Natural killer cell treated with Interleukin-12 subunit alpha and Interleukin-12 subunit beta and Interleukin-15 and Interleukin-18, amount 100 ng/mL, for 72 hours (primary cell): ENCODE measurements at regions not wholly inside any gene's neighbourhood (a gene's known extent, or its start where the extent isn't known, plus 50 kb on each side); places are given as distances from the start of the nearest gene placed in this dataset.

ENCODE experiments used
- ATAC-seq, 2 donors: fragments of 150-1000 bp; cut with Tn5 transposase in 1 of 2; sonication (Bioruptor Pico), chemical (Tn5 transposase) in 1 of 2; 2 replicates each; pipeline ENCODE4 v1.10.0; 2021
- DNase-seq: peaks from one replicate; pipeline ENCODE4 v3.0.0; 2022; ENCODE audit warnings: low spot score
- H3K27ac Mint-ChIP-seq, 2 donors: 1 replicate in 1 of 2; 2 replicates in 1 of 2; pipeline ENCODE4 v1.8.0; 2022; ENCODE audit warnings: mixed read lengths in 2 of 2, mild to moderate bottlenecking in 1 of 2, moderate library complexity in 1 of 2
- H3K27me3 Mint-ChIP-seq, 2 donors: 1 replicate in 1 of 2; 2 replicates in 1 of 2; pipeline ENCODE4 v1.8.0; 2022; ENCODE audit warnings: mixed read lengths in 2 of 2
- H3K36me3 Mint-ChIP-seq: one replicate; pipeline ENCODE4 v1.8.0; 2022; ENCODE audit warnings: mixed read lengths
- H3K4me1 Mint-ChIP-seq, 2 donors: 1 replicate in 1 of 2; 2 replicates in 1 of 2; pipeline ENCODE4 v1.8.0; 2022; ENCODE audit warnings: low read depth in 2 of 2, mixed read lengths in 2 of 2, mild to moderate bottlenecking in 1 of 2
- H3K4me3 Mint-ChIP-seq: one replicate; pipeline ENCODE4 v1.8.0; 2022; ENCODE audit warnings: mixed read lengths
- H3K9me3 Mint-ChIP-seq: 2 replicates; pipeline ENCODE4 v1.8.0; 2022; ENCODE audit warnings: mixed read lengths

DNA sequence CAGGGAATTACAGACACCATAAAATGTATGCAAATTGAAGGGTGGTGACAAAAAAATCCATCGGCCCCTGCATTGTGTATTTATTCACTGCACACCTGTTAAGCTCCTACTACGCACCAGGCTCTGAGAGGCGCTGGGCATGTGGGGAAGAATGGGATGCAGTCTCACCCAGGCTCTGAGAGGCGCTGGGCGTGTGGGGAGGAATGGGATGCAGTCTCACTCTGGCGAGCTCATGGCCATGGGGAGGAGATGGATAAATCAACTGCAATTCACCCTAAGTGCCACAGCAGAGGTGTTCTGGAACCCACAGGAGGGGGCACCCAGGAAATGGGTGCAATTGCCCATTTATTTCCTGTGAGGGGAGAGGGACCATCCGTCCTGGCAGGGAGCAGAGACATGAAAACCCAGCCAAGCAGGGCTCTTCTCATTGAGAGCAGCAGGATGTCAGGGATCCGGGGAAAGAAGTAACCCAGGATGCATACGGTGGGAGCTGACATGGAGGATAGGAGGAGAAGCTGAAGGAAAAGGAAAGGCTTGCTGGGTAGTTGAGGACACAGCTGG, 798.7 kb downstream of the TBC1D22A start:
- ATAC-seq = no peak
- H3K9me3 Mint-ChIP-seq = no peaks in the 10 kb centered on the region
- H3K27ac Mint-ChIP-seq = no peak overlapping the region
- no peak overlapping the region for H3K4me3 Mint-ChIP-seq
- H3K36me3 Mint-ChIP-seq = no peaks in the 10 kb centered on the region
- peaks cover 6 to 18% of the 10 kb centered on the region in 2 donors for H3K27me3 Mint-ChIP-seq
- no peaks in the 10 kb centered on the region for H3K4me1 Mint-ChIP-seq
- no peak for DNase-seq

GRCh38 chr22:47558828-47559700, 796.6 kb downstream of the TBC1D22A start:
- H3K4me3 Mint-ChIP-seq = no peak overlapping the region
- no peaks in the 10 kb centered on the region for H3K36me3 Mint-ChIP-seq
- no peak for DNase-seq
- H3K9me3 Mint-ChIP-seq = no peaks in the 10 kb centered on the region
- peak in 1 of 2 donors; percentile 25 for ATAC-seq
- peaks cover 6 to 18% of the 10 kb centered on the region in 2 donors for H3K27me3 Mint-ChIP-seq
- H3K27ac Mint-ChIP-seq = no peak overlapping the region
- no peaks in the 10 kb centered on the region for H3K4me1 Mint-ChIP-seq

- Mint-ChIP-seq H3K27ac (no peak overlapping the region), H3K36me3 (no peaks in the 10 kb centered on the region), H3K4me3 (no peak overlapping the region), H3K4me1 (no peaks in the 10 kb centered on the region), H3K9me3 (no peaks in the 10 kb centered on the region), H3K27me3 (peaks cover 6 to 11% of the 10 kb centered on the region in 2 donors)
- DNase-seq (no peak), ATAC-seq (no peak)
These were observed 794.0 kb downstream of the TBC1D22A start for GRCh38 chr22:47556473-47556872.

DNA sequence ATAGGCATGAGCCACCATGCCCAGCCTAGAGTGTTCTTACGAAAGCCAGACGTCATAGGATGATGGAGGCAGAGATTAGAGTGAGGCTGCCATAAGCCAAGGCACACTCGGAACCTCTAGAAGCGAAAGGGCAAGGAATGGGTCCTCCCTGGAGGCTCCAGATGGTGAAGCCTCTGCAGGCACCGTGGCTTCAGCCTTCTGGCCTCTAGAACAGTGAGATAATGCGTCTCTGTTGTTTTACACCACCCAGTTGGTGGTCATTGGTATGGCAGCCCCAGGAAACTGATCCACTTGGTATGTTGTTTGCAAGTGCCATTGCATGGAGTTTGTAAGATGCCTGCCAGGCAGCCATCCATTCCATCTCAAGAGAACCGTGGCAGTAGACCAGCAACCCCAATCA, 791.0 kb downstream of the TBC1D22A start:
- DNase-seq (no peak), ATAC-seq (no peak)
- Mint-ChIP-seq H3K9me3 (no peaks in the 10 kb centered on the region), H3K4me1 (no peaks in the 10 kb centered on the region), H3K36me3 (no peaks in the 10 kb centered on the region), H3K27me3 (peaks cover 5 to 7% of the 10 kb centered on the region in 2 donors), H3K4me3 (no peak overlapping the region), H3K27ac (no peak overlapping the region)

DNA sequence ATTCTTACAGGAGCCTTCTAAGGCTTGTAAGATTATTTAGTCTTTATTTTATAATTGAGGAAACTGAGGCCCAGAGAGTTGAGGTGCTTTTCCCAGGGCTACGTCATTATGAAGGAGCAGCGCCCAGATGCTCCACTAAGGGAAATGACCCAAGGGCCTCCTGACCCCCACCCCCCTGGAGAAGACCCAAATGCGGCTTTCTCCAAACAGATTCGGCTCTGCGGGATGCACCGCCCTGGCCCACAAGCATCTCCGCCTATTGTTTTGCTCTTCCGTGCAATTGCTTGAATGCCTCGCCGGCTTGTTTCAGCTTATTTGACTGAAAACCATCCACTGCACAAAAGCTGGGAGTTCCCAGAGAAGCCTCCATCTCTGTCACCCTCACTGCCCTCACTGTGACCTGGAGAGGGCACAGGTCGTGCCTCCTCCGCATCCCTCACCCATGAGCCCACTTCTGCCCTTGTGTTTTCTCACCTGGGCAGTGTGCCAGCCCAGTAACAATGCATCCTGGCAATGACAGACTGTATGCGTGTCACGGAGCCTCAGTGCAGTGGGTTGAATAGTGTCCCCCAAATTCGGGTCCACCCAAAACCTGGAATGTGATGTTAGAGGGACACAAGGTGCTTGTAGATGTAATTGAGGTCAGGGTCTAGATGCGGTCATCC, 790.2 kb downstream of the TBC1D22A start:
- H3K4me1 Mint-ChIP-seq = no peaks in the 10 kb centered on the region
- no peak overlapping the region for H3K4me3 Mint-ChIP-seq
- DNase-seq (no peak), ATAC-seq (no peak)
- H3K27ac Mint-ChIP-seq = no peak overlapping the region
- peaks cover 0 to 2% of the 10 kb centered on the region in 2 donors for H3K27me3 Mint-ChIP-seq
- H3K9me3 Mint-ChIP-seq = no peaks in the 10 kb centered on the region
- no peaks in the 10 kb centered on the region for H3K36me3 Mint-ChIP-seq

DNA sequence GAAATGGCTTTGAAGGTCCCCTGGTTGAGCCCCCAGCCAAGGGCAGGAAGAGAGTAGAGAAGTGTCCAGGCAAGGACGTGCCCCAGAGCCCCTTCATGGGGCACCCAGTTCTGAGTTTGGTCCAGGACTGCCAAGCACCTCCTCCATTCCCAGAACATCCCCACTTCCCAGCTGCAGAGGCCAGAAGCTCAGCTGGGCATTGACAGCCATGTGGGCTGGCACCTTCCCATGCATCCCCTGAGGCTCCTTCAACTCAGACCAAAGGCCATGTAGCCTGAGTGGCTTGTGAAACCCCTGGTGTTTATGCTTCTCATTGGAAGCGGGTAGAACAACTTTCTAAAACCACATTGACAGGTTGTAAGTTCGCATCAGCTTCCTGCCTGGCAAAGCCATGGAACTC, 789.6 kb downstream of the TBC1D22A start:
- Mint-ChIP-seq H3K9me3 (no peaks in the 10 kb centered on the region), H3K4me1 (no peaks in the 10 kb centered on the region), H3K4me3 (no peak overlapping the region), H3K27ac (no peak overlapping the region), H3K27me3 (peaks cover 0 to 2% of the 10 kb centered on the region in 2 donors), H3K36me3 (no peaks in the 10 kb centered on the region)
- no peak for DNase-seq
- ATAC-seq = no peak

DNA sequence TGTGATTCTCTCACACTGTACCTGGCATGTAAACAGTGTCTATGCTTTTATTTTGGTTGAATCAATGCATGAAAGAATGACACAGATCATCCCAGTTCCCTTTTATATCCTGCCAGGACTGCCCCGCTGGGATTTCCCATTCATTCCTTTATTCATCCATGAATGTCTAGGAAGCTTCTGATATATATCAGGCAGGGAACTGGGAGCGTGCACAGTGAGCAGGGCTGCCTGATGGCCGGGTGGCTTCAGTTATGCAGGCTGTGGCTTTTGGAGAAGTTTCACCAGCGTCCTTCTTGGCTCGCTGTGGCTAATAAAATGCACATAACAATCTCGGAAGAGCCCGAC, 789.0 kb downstream of the TBC1D22A start:
- H3K27me3 Mint-ChIP-seq = peaks cover 0 to 2% of the 10 kb centered on the region in 2 donors
- H3K27ac Mint-ChIP-seq = no peak overlapping the region
- no peaks in the 10 kb centered on the region for H3K9me3 Mint-ChIP-seq
- H3K4me3 Mint-ChIP-seq = no peak overlapping the region
- H3K36me3 Mint-ChIP-seq = no peaks in the 10 kb centered on the region
- ATAC-seq = no peak
- DNase-seq = no peak
- no peaks in the 10 kb centered on the region for H3K4me1 Mint-ChIP-seq

GRCh38 chr22:47550524-47551430, 788.3 kb downstream of the TBC1D22A start:
- DNase-seq (no peak), ATAC-seq (no peak)
- H3K27ac Mint-ChIP-seq = no peak overlapping the region
- H3K27me3 Mint-ChIP-seq = peaks cover 0 to 2% of the 10 kb centered on the region in 2 donors
- H3K36me3 Mint-ChIP-seq = no peaks in the 10 kb centered on the region
- no peaks in the 10 kb centered on the region for H3K9me3 Mint-ChIP-seq
- no peaks in the 10 kb centered on the region for H3K4me1 Mint-ChIP-seq
- H3K4me3 Mint-ChIP-seq = no peak overlapping the region

GRCh38 chr22:47549741-47550340, 787.4 kb downstream of the TBC1D22A start:
- DNase-seq (no peak), ATAC-seq (no peak)
- no peaks in the 10 kb centered on the region for H3K9me3 Mint-ChIP-seq
- H3K4me1 Mint-ChIP-seq = no peaks in the 10 kb centered on the region
- no peaks in the 10 kb centered on the region for H3K36me3 Mint-ChIP-seq
- H3K4me3 Mint-ChIP-seq = no peak overlapping the region
- H3K27ac Mint-ChIP-seq = no peak overlapping the region
- peaks cover 0 to 2% of the 10 kb centered on the region in 2 donors for H3K27me3 Mint-ChIP-seq

GRCh38 chr22:47548953-47549740, 786.7 kb downstream of the TBC1D22A start:
- no peak overlapping the region for H3K27ac Mint-ChIP-seq
- DNase-seq = no peak
- no peak overlapping the region for H3K4me3 Mint-ChIP-seq
- no peak for ATAC-seq
- H3K36me3 Mint-ChIP-seq = no peaks in the 10 kb centered on the region
- peaks cover 0 to 2% of the 10 kb centered on the region in 2 donors for H3K27me3 Mint-ChIP-seq
- no peaks in the 10 kb centered on the region for H3K4me1 Mint-ChIP-seq
- H3K9me3 Mint-ChIP-seq = no peaks in the 10 kb centered on the region

GRCh38 chr22:47547881-47548650, 785.6 kb downstream of the TBC1D22A start:
- Mint-ChIP-seq H3K4me1 (no peaks in the 10 kb centered on the region), H3K27me3 (peaks cover 0 to 2% of the 10 kb centered on the region in 2 donors), H3K36me3 (no peaks in the 10 kb centered on the region), H3K9me3 (no peaks in the 10 kb centered on the region), H3K4me3 (no peak overlapping the region), H3K27ac (no peak overlapping the region)
- DNase-seq (no peak), ATAC-seq (no peak)

DNA sequence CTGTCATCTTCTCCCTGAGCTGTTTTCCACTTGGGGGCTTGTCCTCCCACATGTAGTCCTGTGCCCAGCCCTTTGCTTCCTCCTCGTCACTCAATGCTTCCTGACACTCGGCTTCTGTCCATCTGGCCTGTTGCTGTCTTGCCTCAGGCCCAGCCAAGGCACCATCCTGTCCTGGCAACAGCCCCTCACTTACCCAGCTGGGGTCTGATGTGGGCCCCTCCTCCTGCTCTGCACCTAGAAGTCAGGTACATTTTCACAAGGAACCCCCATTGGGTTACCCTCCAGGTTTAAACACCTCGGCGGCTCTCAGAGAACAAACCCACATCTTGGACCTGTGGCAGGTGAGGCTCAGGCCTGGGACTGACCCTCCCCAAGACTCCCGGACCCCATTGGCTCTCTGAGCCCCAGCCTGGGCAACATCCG, 784.8 kb downstream of the TBC1D22A start:
- Mint-ChIP-seq H3K9me3 (no peaks in the 10 kb centered on the region), H3K36me3 (no peaks in the 10 kb centered on the region), H3K27me3 (no peaks in the 10 kb centered on the region), H3K27ac (no peak overlapping the region), H3K4me3 (no peak overlapping the region), H3K4me1 (no peaks in the 10 kb centered on the region)
- DNase-seq (no peak), ATAC-seq (no peak)
